Activated CD8-positive, alpha-beta memory T cell treated with anti-CD3 and anti-CD28 coated beads, Interleukin-2, amount 50 U/mL, for 48 hours (primary cell): ENCODE measurements at regions not wholly inside any gene's neighbourhood (a gene's known extent, or its start where the extent isn't known, plus 50 kb on each side); places are given as distances from the start of the nearest gene placed in this dataset.
A peak's percentile ranks its signal among the peaks of the same experiment; 100 is the strongest.

Experiments used
- DNase-seq: peaks from one replicate; pipeline ENCODE4 v3.0.0-alpha.2; 2020

GRCh38 chr13:111895896-111896821 is 170.8 kb upstream of the SOX1 start:
- peak; percentile 15 for DNase-seq

DNA sequence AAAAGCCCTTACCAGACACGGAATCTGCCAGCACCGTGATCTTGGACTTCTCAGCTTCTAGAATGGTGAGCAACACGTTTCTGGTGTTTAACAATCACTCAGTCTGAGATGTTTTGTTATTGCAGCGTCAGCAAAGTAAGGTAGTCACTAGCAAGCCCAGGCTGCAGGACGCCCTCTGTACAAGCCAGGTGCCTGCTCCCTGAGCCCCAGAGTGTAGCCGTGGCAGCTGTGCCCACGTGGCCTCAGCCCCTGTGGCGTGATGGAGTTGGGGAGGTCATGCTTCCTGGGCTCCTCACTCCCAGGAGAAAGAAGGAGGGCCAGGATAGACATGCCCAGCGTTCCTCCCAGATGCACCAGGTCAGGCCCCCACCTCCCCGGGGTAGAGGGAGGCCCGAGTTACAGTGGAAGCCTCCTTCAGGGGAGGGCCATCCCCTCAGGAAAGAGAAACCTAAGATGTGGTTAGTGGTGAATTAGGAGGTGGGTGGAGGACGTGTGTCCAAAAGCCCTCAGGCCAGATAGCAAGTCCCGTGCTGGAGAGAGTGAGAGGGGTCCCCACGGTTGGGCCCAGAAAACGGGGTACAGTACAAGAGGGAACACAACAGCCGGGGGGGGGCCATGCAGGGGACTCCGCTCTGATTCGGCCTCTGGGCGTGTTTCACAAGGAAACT is 169.6 kb upstream of the SOX1 start:
- DNase-seq = peak; percentile 15

DNA sequence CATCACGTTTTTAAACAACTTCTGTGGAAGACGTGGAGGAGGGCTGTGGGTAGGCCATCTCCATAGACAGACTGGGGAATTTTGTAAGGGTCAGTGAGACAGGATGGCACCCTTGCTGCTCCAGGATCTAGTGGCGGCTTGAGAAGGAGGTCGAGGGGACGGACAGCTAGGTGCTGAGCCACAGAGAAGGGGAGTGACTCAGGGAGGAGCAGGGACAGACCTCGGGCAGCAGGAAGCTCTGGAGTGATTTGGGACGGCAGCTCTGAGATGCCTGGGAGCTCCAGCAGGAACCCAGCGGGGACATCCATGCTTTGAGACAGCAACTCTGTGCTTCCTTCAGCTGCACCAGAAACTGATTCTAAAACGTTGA is 169.1 kb upstream of the SOX1 start:
- DNase-seq = peak; percentile 7

- DNase-seq = peak; percentile 10
Observed at GRCh38 chr13:111898956-111899713, 167.8 kb upstream of the SOX1 start.

- peak; percentile 6 for DNase-seq
Observed at GRCh38 chr13:111899714-111900389, 167.1 kb upstream of the SOX1 start.

GRCh38 chr13:111900390-111901131 is 166.4 kb upstream of the SOX1 start:
- DNase-seq = peak; percentile 25

DNA sequence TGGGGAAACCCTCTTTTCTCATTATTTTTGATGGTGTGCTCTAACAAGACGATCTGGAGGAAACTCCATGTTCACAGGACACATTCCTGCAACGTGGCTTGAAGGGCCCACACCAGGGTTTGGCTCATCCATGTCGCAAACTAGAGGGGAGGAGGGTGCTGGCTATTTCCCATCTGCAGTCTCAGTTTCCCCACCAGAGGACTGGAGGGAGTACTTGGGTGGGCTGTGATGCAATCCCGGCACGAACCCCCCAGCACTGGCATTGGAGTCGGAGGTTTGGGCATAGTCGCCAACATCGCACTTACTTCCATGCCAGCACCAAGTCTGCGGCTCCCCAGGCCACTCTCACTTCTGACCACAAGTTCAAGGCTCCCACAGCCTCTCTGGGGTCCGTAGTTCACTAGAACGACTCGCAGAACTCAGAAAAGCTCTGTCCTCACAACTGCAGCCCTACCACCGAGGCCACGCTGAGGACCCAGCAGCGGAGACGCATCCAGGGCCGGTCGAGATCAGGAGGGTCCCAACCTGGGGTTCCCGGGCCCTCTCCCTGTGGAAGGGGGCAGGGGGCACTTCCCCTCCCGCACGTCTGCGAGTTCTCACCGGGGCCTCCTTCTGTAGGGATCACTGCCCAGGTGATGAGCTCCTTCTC is 165.6 kb upstream of the SOX1 start:
- DNase-seq = peak; percentile 30

DNA sequence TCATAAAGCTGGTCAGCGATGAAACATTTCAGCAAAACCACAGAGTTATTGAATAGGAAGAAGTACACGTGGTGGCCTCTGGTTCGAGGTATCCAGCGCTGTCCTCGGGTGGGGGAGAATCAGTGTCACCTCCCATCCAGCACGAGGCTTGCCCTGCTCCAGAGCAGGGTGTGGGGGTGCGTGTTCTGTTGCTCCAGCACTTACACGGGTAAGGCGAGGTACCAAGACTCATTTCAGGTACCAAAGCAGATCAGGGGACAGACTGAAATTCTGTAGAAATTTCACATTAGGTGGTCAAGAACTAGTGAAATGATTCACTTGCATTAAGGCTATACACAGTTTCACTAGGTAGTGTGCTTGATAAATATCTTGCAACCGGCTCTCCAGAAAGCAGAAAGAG is 164.2 kb upstream of the SOX1 start:
- peak; percentile 15 for DNase-seq

DNA sequence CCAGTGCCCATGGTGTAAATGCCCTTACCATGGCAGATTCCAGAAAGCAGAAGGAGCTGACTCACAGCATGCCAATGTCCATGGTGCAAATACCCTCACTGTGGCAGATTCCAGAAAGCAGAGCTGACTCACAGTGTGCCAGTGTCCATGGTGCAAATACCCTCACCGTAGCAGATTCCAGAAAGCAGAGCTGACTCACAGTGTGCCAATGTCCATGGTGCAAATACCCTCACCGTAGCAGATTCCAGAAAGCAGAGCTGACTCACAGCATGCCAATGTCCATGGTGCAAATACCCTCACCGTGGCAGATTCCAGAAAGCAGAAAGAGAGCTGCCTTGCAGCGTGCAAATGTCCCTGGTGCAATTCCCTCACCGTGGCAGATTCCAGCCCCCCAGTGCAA is 163.8 kb upstream of the SOX1 start:
- DNase-seq = peak; percentile 26

GRCh38 chr13:111904166-111904565 is 162.8 kb upstream of the SOX1 start:
- peak; percentile 15 for DNase-seq

DNA sequence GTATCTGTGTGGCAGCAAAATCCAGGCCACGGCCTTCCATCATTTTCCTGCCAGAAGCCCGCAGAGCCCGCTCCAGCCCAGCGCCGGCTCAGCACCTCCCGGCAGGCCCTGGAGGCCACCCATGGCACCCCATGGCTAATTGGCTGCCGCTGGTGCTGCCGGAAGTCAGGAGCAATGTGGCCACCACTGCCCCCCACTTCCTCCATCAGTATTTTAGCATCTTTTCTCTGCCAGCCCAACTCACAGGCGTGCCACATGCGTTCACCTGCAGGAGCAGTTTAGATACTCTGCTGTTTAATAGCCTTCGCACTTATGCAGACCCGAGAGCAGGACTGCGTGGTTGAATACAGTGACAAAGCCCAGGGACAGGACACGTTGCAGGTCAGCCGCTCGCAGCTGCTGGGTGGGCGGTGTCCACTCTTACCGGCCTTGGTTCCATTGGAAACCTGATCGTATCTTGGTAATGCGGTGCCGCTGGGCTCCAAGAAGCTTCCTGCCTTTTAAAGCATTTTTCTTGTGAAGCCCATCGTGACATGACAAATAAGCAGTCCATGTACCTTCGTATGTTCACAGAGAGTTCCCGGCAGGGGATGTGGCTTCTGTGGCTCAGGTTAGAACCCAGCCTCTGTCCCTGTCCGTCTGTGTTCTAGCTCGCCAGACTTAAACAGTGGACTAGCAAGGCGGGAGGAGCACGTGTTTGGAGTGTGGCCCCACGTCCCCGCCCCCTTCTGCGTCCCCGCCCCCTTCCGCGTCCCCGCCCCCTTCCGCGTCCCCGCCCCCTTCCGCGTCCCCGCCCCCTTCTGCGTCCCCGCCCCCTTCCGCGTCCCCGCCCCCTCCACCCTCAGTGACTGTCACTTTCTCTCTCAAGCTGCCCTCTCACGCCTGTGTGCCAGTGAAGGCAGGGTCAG is 162.0 kb upstream of the SOX1 start:
- peak; percentile 38 for DNase-seq

DNA sequence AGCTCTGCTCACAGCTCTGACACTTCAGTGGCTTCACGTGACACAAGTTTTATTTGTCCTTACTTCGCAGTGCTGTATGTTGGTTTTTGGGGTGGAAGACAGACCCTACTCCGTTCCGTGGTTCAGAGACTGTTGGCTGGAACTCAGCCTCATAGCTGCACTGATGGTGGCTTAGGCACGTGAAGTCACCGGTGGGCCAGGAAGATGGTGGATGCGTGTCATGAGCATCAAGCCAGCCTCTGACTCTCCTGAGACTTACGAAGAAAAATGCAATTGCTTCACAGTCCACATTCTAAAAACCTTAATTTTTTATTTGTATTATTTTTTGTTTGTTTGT is 161.4 kb upstream of the SOX1 start:
- no peak for DNase-seq

- DNase-seq = peak; percentile 8
Observed at GRCh38 chr13:111906306-111906705, 160.6 kb upstream of the SOX1 start.

- DNase-seq = no peak
Observed at GRCh38 chr13:111906816-111907215, 160.1 kb upstream of the SOX1 start.

DNA sequence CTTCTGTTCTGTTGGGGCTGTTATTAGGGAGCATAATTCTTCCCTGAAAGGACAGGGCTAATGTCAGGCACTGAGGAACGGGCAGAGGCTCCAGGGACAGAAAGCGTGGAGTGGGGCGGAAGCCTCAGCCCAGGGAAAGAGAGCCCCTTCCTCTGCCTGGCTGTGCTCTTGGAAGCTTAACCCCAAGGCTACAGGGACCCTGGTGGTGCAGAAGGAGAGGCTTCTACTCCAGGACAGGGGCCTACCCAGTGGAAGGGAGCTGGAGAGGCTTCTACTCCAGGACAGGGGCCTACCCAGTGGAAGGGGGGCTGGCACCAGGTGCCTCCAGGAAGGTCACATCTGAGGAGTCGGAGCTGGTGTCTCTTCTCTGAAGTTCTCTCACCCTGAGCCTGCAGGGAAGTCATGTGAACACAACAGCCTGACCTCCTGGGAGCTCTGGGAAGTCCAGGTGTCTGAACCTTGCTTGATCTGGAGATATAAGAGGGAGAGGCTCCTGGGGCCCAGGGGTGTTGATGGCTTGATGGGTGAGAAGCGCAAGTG is 159.5 kb upstream of the SOX1 start:
- peak; percentile 13 for DNase-seq

DNA sequence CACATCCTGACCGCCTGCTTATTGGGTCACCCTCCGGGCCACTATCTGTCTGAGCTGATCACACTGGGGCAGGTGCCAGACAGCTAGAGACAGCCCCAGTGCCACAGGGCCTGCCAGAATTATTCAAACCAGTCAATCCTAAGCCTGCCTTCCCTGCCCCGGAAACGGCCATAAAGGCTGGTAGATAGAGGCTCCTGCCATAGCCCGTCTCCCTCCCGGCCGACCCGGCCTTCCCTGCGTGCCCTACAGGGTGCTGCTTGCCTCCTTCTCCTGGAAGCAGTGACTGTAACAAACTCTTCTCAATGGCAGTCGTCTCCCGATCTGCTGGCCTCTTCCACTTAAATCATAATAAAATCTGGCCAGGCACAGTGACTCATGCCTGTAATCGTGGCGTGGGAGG is 158.6 kb upstream of the SOX1 start:
- peak; percentile 12 for DNase-seq

GRCh38 chr13:111908981-111909380 is 158.0 kb upstream of the SOX1 start:
- DNase-seq = no peak

DNA sequence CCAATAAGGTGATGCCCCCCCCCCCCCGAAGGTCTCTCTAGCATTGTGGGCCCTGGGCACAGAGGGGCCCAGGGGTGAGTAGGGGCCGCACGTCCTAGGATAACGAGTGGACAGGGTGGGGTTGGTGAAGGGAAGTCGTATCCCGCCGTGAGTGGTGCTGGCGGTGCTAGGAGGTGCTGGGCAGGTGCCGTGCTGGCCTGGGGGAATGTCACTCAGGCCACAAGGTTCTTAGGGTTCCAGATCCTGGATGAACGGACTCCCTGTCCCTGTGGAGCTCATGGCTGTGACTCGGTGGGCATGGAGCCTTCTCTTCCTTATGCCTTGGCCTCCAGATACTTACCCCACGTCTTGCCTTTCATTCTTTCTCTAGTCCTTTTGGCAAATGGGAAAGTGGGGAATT is 157.4 kb upstream of the SOX1 start:
- no peak for DNase-seq

DNA sequence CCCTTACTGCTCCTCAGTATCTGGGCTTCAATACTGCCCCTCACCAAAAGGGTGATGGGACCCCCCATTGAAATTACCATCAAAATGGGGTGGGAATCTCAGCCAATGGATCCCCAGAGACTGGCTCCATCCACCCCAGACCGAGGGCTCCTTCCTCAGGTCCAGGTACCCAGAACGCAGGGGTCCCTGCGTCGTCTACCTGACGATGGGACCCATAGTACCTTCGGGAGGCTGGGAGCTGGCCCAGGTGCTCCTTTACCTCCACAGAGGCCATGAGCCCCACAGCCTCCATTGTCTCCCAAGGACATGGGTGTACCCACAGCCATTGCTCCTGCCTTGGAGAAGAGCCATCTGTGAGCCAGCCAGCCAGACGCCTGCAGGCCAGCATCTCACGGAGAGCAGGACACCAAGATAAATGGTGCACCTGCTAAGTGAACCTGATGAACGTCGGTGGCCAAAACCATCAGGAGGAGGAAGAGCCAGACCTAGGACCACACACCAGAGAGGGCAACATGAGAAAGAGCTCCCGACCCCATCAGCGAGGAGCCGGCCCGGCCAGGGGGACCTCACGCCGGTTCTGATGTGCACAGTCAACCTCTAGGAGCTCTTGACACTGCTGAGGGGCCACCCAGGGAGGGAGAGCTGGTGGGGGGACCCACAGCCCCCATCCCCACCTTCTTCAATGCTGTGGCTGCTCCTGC is 156.8 kb upstream of the SOX1 start:
- DNase-seq = no peak
